ENCODE measurements at regions not wholly inside any gene's neighbourhood (a gene's known extent, or its start where the extent isn't known, plus 50 kb on each side); places are given as distances from the start of the nearest gene placed in this dataset.
"Not testable (repeated sequence)": the region's sequence is repeated elsewhere in the genome, so short reads cannot be mapped to it uniquely, and the experiment has no call there.

GRCh38 chr2:220747736-220748135, 824.4 kb downstream of the EPHA4 start:
- DNase-seq: no peak

GRCh38 chr2:220748875-220749479, 823.1 kb downstream of the EPHA4 start:
- DNase-seq: no peak

GRCh38 chr2:220753486-220753885, 818.6 kb downstream of the EPHA4 start:
- DNase-seq: no peak

- no peak for DNase-seq
Measured at GRCh38 chr2:220756653-220757052, 815.5 kb downstream of the EPHA4 start.

- not testable (repeated sequence) for DNase-seq
Measured at GRCh38 chr2:220758376-220758775, 813.7 kb downstream of the EPHA4 start.

- DNase-seq: no peak
Measured at GRCh38 chr2:220764171-220764570, 807.9 kb downstream of the EPHA4 start.

GRCh38 chr2:220767591-220768255, 804.4 kb downstream of the EPHA4 start:
- no peak for DNase-seq

- no peak for DNase-seq
Measured at GRCh38 chr2:220775856-220776488, 796.1 kb downstream of the EPHA4 start.

- not testable (repeated sequence) for DNase-seq
Measured at GRCh38 chr2:220779076-220779475, 793.0 kb downstream of the EPHA4 start.

- DNase-seq: no peak
Measured at GRCh38 chr2:220779511-220779910, 792.6 kb downstream of the EPHA4 start.

- peak in 1 of 2 donors; percentile 42 for DNase-seq
Measured at GRCh38 chr2:220779931-220780330, 792.2 kb downstream of the EPHA4 start.

GRCh38 chr2:220781622-220782241, 790.4 kb downstream of the EPHA4 start:
- DNase-seq: no peak

- no peak for DNase-seq
Measured at GRCh38 chr2:220782609-220783113, 789.4 kb downstream of the EPHA4 start.

- DNase-seq: no peak
Measured at GRCh38 chr2:220783671-220784070, 788.4 kb downstream of the EPHA4 start.

- no peak for DNase-seq
Measured at GRCh38 chr2:220785178-220785577, 786.9 kb downstream of the EPHA4 start.

- DNase-seq: no peak
Measured at GRCh38 chr2:220786216-220786615, 785.9 kb downstream of the EPHA4 start.

- DNase-seq: no peak
Measured at GRCh38 chr2:220787251-220787650, 784.9 kb downstream of the EPHA4 start.

- DNase-seq: no peak
Measured at GRCh38 chr2:220789961-220790360, 782.1 kb downstream of the EPHA4 start.

GRCh38 chr2:220795705-220796104, 776.4 kb downstream of the EPHA4 start:
- no peak for DNase-seq

GRCh38 chr2:220811115-220811514, 761.0 kb downstream of the EPHA4 start:
- no peak for DNase-seq

GRCh38 chr2:220811952-220812570, 760.0 kb downstream of the EPHA4 start:
- DNase-seq: no peak

- no peak for DNase-seq
Measured at GRCh38 chr2:220814441-220814840, 757.7 kb downstream of the EPHA4 start.

GRCh38 chr2:220815698-220816097, 756.4 kb downstream of the EPHA4 start:
- DNase-seq: no peak

All from hippocampal formation (tissue), 2 donors.